Retinal pigment epithelial cell (primary cell): ENCODE measurements at regions not wholly inside any gene's neighbourhood (a gene's known extent, or its start where the extent isn't known, plus 50 kb on each side); places are given as distances from the start of the nearest gene placed in this dataset.

ENCODE experiments used
- DNase-seq: peaks from one replicate; pipeline ENCODE4 v3.0.0-alpha.2; 2010; ENCODE audit warnings: low read depth
- H3K4me3 ChIP-seq: 2 replicates; pipeline ENCODE4 v1.5.1; 2011; ENCODE audit warnings: mild to moderate bottlenecking, low read length, control low read depth, moderate library complexity
- CTCF ChIP-seq: conservative IDR thresholded peaks from 2 replicates; pipeline ENCODE4 v1.5.1; 2011; ENCODE audit warnings: low read depth, low read length, control low read depth, inconsistent platforms

GRCh38 chr2:16180631-16181030 is 240.3 kb downstream of the MYCN start:
- H3K4me3 ChIP-seq: no peak overlapping the region
- TF ChIP-seq CTCF: no peak
- DNase-seq: no peak

- H3K4me3 ChIP-seq: no peak overlapping the region
- DNase-seq: no peak
- TF ChIP-seq CTCF: no peak
Observed at GRCh38 chr2:16179701-16180416, 239.5 kb downstream of the MYCN start.

GRCh38 chr2:16178551-16179130 is 238.3 kb downstream of the MYCN start:
- TF ChIP-seq CTCF: no peak
- DNase-seq: no peak
- H3K4me3 ChIP-seq: no peak overlapping the region

GRCh38 chr2:16177671-16178180 is 237.4 kb downstream of the MYCN start:
- no peak overlapping the region for H3K4me3 ChIP-seq
- no peak for TF ChIP-seq CTCF
- DNase-seq: no peak

GRCh38 chr2:16176971-16177480 is 236.7 kb downstream of the MYCN start:
- TF ChIP-seq CTCF: no peak
- DNase-seq: no peak

GRCh38 chr2:16175247-16175825 is 235.0 kb downstream of the MYCN start:
- DNase-seq: no peak
- no peak for TF ChIP-seq CTCF
- H3K4me3 ChIP-seq: no peak overlapping the region

More at GRCh38 chr2:16176971-16177480, 236.7 kb downstream of the MYCN start:
- H3K4me3 ChIP-seq: no peak overlapping the region
